H1 (cell line): ENCODE measurements at regions not wholly inside any gene's neighbourhood (a gene's known extent, or its start where the extent isn't known, plus 50 kb on each side); places are given as distances from the start of the nearest gene placed in this dataset.

ENCODE experiments used
- CTCF ChIA-PET: fragments of 300-600 bp; sonication (Branson Sonifier 250); formaldehyde crosslinking; loops from one replicate; lab custom pipeline; 2021; ENCODE audit not compliant: partially characterized antibody; lab: Charles Lee
- POLR2A ChIA-PET: fragments of 300-600 bp; sonication (Branson Sonifier 250); formaldehyde crosslinking; loops from one replicate; lab custom pipeline; 2021; ENCODE audit warnings: inconsistent platforms; ENCODE audit not compliant: partially characterized antibody; lab: Charles Lee
- DNase-seq, 2 experiments: peaks; one replicate each; pipeline versions ENCODE4 v3.0.0 to v3.0.0-alpha.2; 2010 to 2022; ENCODE audit warnings: low spot score in 2 of 2, low read depth in 1 of 2, mixed read lengths in 1 of 2
- FAIRE-seq: peaks from 2 replicates; lab custom pipeline; 2011; peaks lifted over from hg19 to GRCh38; lab: Jason Lieb, UNC
- H2AFZ ChIP-seq: 2 replicates; pipeline ENCODE4 v1.8.1; 2012; ENCODE audit warnings: low read length, inconsistent platforms
- H2AK5ac ChIP-seq: 2 replicates; pipeline ENCODE4 v1.6.1; 2013; ENCODE audit warnings: low read depth, low read length
- H2BK120ac ChIP-seq: replicated peaks from 2 replicates; pipeline ENCODE3; 2013; ENCODE audit warnings: low read depth, low read length, inconsistent platforms
- H2BK12ac ChIP-seq: 2 replicates; pipeline ENCODE4 v1.6.1; 2013; ENCODE audit warnings: low read depth, low read length
- H2BK15ac ChIP-seq: 2 replicates; pipeline ENCODE4 v1.6.1; 2013; ENCODE audit warnings: low read length
- H2BK20ac ChIP-seq: 2 replicates; pipeline ENCODE4 v1.6.1; 2013; ENCODE audit warnings: low read length
- H2BK5ac ChIP-seq: 2 replicates; pipeline ENCODE4 v1.6.1; 2013; ENCODE audit warnings: low read depth, low read length
- H3K14ac ChIP-seq: 2 replicates; pipeline ENCODE4 v1.6.1; 2013; ENCODE audit warnings: inconsistent platforms; ENCODE audit not compliant: insufficient read length
- H3K18ac ChIP-seq: 2 replicates; pipeline ENCODE4 v1.6.1; 2013; ENCODE audit warnings: low read length; ENCODE audit errors: extremely low read depth
- H3K23ac ChIP-seq: 2 replicates; pipeline ENCODE4 v1.6.1; 2013; ENCODE audit warnings: inconsistent platforms; ENCODE audit not compliant: insufficient read length
- H3K23me2 ChIP-seq: 2 replicates; pipeline ENCODE4 v1.6.1; 2013; ENCODE audit warnings: low read depth, low read length
- H3K27ac ChIP-seq: 2 replicates; pipeline ENCODE4 v1.6.1; 2011; ENCODE audit warnings: low read depth, low read length, inconsistent platforms
- H3K27me3 ChIP-seq, 4 experiments: replicated peaks in 1 of 4; 1 replicate in 1 of 4; 2 replicates in 3 of 4; pipeline versions ENCODE4 v1.6.1 to v1.8.1; 2011 to 2013; ENCODE audit warnings: low read length in 3 of 4, mild to moderate bottlenecking in 3 of 4, inconsistent platforms in 2 of 4, mixed read lengths in 2 of 4, moderate library complexity in 1 of 4; ENCODE audit not compliant: control insufficient read depth in 3 of 4, insufficient read depth in 3 of 4; ENCODE audit errors: extremely low read depth in 1 of 4
- H3K36me3 ChIP-seq, 4 experiments: 2 replicates each; pipeline versions ENCODE4 v1.6.1 to v1.8.1; 2011 to 2013; ENCODE audit warnings: mild to moderate bottlenecking in 4 of 4, low read length in 3 of 4, moderate library complexity in 2 of 4, control low read depth in 1 of 4, inconsistent platforms in 1 of 4; ENCODE audit not compliant: insufficient read depth in 4 of 4, control insufficient read depth in 2 of 4
- H3K4ac ChIP-seq: replicated peaks from 2 replicates; pipeline ENCODE3; 2013; ENCODE audit warnings: low read length, low read depth, mixed read lengths, inconsistent platforms; ENCODE audit not compliant: insufficient read length
- H3K4me1 ChIP-seq, 4 experiments: replicated peaks in 1 of 4; 1 replicate in 1 of 4; 2 replicates in 3 of 4; pipeline versions ENCODE4 v1.6.1 to v1.8.1; 2011 to 2013; ENCODE audit warnings: low read length in 3 of 4, inconsistent platforms in 2 of 4, mixed read lengths in 1 of 4; ENCODE audit not compliant: insufficient read depth in 4 of 4, control insufficient read depth in 3 of 4
- H3K4me2 ChIP-seq, 2 experiments: 2 replicates each; pipeline versions ENCODE4 v1.6.1 to v1.8.1; 2011 to 2013; ENCODE audit warnings: low read depth in 2 of 2, low read length in 2 of 2, control low read depth in 1 of 2, inconsistent platforms in 1 of 2, mild to moderate bottlenecking in 1 of 2; ENCODE audit not compliant: insufficient read depth in 1 of 2
- H3K4me3 ChIP-seq, 4 experiments: fragments of 200-600, 300-600 bp in 1 of 4; sonication (generic), shearing (Covaris generic), sonication (Bioruptor Twin) in 1 of 4; 2 replicates each; pipeline versions ENCODE4 v1.5.1 to v1.8.1; 2011 to 2016; ENCODE audit warnings: low read length in 4 of 4, low read depth in 3 of 4, control low read depth in 2 of 4, inconsistent platforms in 2 of 4, mild to moderate bottlenecking in 2 of 4, mixed read lengths in 1 of 4, moderate library complexity in 1 of 4; ENCODE audit not compliant: insufficient read depth in 2 of 4; ENCODE audit errors: extremely low read depth in 1 of 4
- H3K56ac ChIP-seq: replicated peaks from 2 replicates; pipeline ENCODE3; 2013; ENCODE audit warnings: low read depth, mild to moderate bottlenecking, mixed read lengths, low read length, inconsistent platforms; ENCODE audit not compliant: insufficient read length
- H3K79me1 ChIP-seq: 2 replicates; pipeline ENCODE4 v1.6.1; 2013; ENCODE audit warnings: low read depth, low read length, control low read depth
- H3K79me2 ChIP-seq, 2 experiments: 2 replicates each; pipeline versions ENCODE4 v1.6.1 to v1.8.1; 2012 to 2013; ENCODE audit warnings: low read length in 2 of 2, mild to moderate bottlenecking in 2 of 2, inconsistent platforms in 1 of 2; ENCODE audit not compliant: insufficient read depth in 2 of 2, control insufficient read depth in 1 of 2
- H3K9ac ChIP-seq, 4 experiments: replicated peaks in 1 of 4; 1 replicate in 1 of 4; 2 replicates in 3 of 4; pipeline versions ENCODE4 v1.6.1 to v1.8.1; 2011 to 2013; ENCODE audit warnings: low read depth in 3 of 4, low read length in 3 of 4, control low read depth in 2 of 4, mild to moderate bottlenecking in 2 of 4, moderate library complexity in 2 of 4, inconsistent platforms in 1 of 4; ENCODE audit errors: extremely low read depth in 1 of 4
- H3K9me3 ChIP-seq, 2 experiments: 2 replicates each; pipeline versions ENCODE4 v1.6.1 to v1.8.1; 2012 to 2013; ENCODE audit warnings: mild to moderate bottlenecking in 2 of 2, moderate library complexity in 2 of 2, control low read depth in 1 of 2, inconsistent platforms in 1 of 2, low read depth in 1 of 2, low read length in 1 of 2, mixed read lengths in 1 of 2; ENCODE audit not compliant: insufficient read depth in 2 of 2
- H4K20me1 ChIP-seq, 2 experiments: replicated peaks in 1 of 2; 2 replicates each; pipeline versions ENCODE3 to v1.8.1; 2011 to 2013; ENCODE audit warnings: inconsistent platforms in 2 of 2, low read length in 2 of 2, mild to moderate bottlenecking in 1 of 2; ENCODE audit not compliant: insufficient read depth in 2 of 2, control insufficient read depth in 1 of 2
- H4K5ac ChIP-seq: 2 replicates; pipeline ENCODE4 v1.6.1; 2013; ENCODE audit warnings: low read length, low read depth, mixed read lengths, inconsistent platforms; ENCODE audit not compliant: insufficient read length
- H4K8ac ChIP-seq: 2 replicates; pipeline ENCODE4 v1.8.0; 2013; ENCODE audit warnings: mild to moderate bottlenecking, moderate library complexity, low read length, inconsistent platforms; ENCODE audit not compliant: insufficient read depth; ENCODE audit errors: extremely low read depth
- H4K91ac ChIP-seq: replicated peaks from 2 replicates; pipeline ENCODE3; 2013; ENCODE audit warnings: low read length, mixed read lengths, inconsistent platforms; ENCODE audit not compliant: insufficient read length
- ASH2L ChIP-seq: fragments of 200-600, 300-600 bp; sonication (generic); IDR thresholded peaks from one replicate; pipeline ENCODE4 v1.7.1; 2017; ENCODE audit warnings: low read length
- ATF3 ChIP-seq: IDR thresholded peaks from 2 replicates; pipeline ENCODE4 v1.6.1; 2011; ENCODE audit warnings: low read depth, mild to moderate bottlenecking, low read length; ENCODE audit not compliant: insufficient read depth
- BCL11A ChIP-seq, 2 experiments: IDR thresholded peaks; one replicate each; pipeline ENCODE4 v1.6.1; 2011; ENCODE audit warnings: low read depth in 2 of 2, low read length in 2 of 2, mild to moderate bottlenecking in 2 of 2
- CEBPB ChIP-seq: IDR thresholded peaks from 2 replicates; pipeline ENCODE4 v1.6.1; 2012; ENCODE audit warnings: low read depth, low read length
- HDAC6 ChIP-seq: IDR thresholded peaks from one replicate; pipeline ENCODE4 v1.7.1; 2012; ENCODE audit warnings: low read depth, mild to moderate bottlenecking, inconsistent platforms, low read length, moderate library complexity
- KDM5A ChIP-seq: fragments of 200-600 bp; IDR thresholded peaks from 2 replicates; pipeline ENCODE4 v1.7.1; 2012; ENCODE audit warnings: mild to moderate bottlenecking, low read length, inconsistent platforms, mixed read lengths
- RXRA ChIP-seq: IDR thresholded peaks from 2 replicates; pipeline ENCODE4 v1.6.1; 2011; ENCODE audit warnings: low read depth, mild to moderate bottlenecking, low read length, moderate library complexity; ENCODE audit not compliant: insufficient read depth
- SAP30 ChIP-seq: fragments of 300-600 bp; sonication (generic); IDR thresholded peaks from 2 replicates; pipeline ENCODE4 v1.7.1; 2012; ENCODE audit warnings: low read length, moderate library complexity, mild to moderate bottlenecking, inconsistent platforms; ENCODE audit not compliant: insufficient read depth, insufficient replicate concordance
- SRF ChIP-seq: IDR thresholded peaks from 2 replicates; pipeline ENCODE4 v1.6.1; 2011; ENCODE audit warnings: mild to moderate bottlenecking, low read depth, low read length, moderate library complexity
- TCF12 ChIP-seq: IDR thresholded peaks from 2 replicates; pipeline ENCODE4 v1.6.1; 2011; ENCODE audit warnings: low read depth, mild to moderate bottlenecking, low read length
- TEAD4 ChIP-seq: IDR thresholded peaks from 2 replicates; pipeline ENCODE4 v1.6.1; 2012; ENCODE audit warnings: low read depth, low read length, inconsistent platforms, mixed read lengths

GRCh38 chr4:181822005-181822375, 421.2 kb upstream of the TENM3 start:
- FAIRE-seq = no peak
- no peak overlapping the region for H4K5ac ChIP-seq

More at GRCh38 chr4:181822005-181822375, 421.2 kb upstream of the TENM3 start:
- Histone ChIP-seq H3K56ac (no peak overlapping the region), H3K27ac (no peak overlapping the region), H3K27me3 (no peaks in the 10 kb centered on the region), H2BK15ac (no peak overlapping the region), H3K4me1 (peaks cover 0 to 18% (median 13%) of the 10 kb centered on the region in 4 experiments; a peak in 4 of 7 replicates), H2BK5ac (no peak overlapping the region), H4K8ac (no peak overlapping the region), H3K9me3 (peaks cover 7 to 10% of the 10 kb centered on the region in 2 experiments; a peak in 3 of 4 replicates), H3K23ac (no peak overlapping the region), H3K14ac (no peak overlapping the region), H3K18ac (no peak overlapping the region), H4K91ac (no peak overlapping the region), H3K36me3 (no peaks in the 10 kb centered on the region), H3K9ac (no peak overlapping the region), H3K4me2 (no peak overlapping the region), H2BK120ac (no peak overlapping the region), H3K4me3 (no peak overlapping the region), H2BK20ac (no peak overlapping the region), H2BK12ac (no peak overlapping the region), H3K4ac (no peak overlapping the region), H3K79me2 (no peaks in the 10 kb centered on the region), H3K79me1 (no peaks in the 10 kb centered on the region), H3K23me2 (no peaks in the 10 kb centered on the region), H4K20me1 (no peaks in the 10 kb centered on the region), H2AK5ac (no peak overlapping the region), H2AFZ (no peak overlapping the region)
- ChIA-PET CTCF (no interaction called here), POLR2A (no interaction called here)
- no peak for TF ChIP-seq BCL11A (IDR thresholded peaks at IDR 0.05; ENCODE audit: low read depth in 2 of 2, low read length in 2 of 2)
- TF ChIP-seq SAP30 = no peak
- no peak for TF ChIP-seq RXRA
- no peak for TF ChIP-seq TCF12
- TF ChIP-seq ATF3 = no peak
- TF ChIP-seq CEBPB = no peak
- no peak for TF ChIP-seq TEAD4
- TF ChIP-seq SRF = no peak
- TF ChIP-seq KDM5A = no peak
- no peak for TF ChIP-seq ASH2L
- no peak for TF ChIP-seq HDAC6
- no peak for DNase-seq
